Fibroblast of villous mesenchyme (primary cell): ENCODE measurements at regions not wholly inside any gene's neighbourhood (a gene's known extent, or its start where the extent isn't known, plus 50 kb on each side); places are given as distances from the start of the nearest gene placed in this dataset.

Experiments used
- DNase-seq: peaks from one replicate; pipeline ENCODE4 v3.0.0-alpha.2; 2010; ENCODE audit warnings: low read depth
- H3K4me3 ChIP-seq: 2 replicates; pipeline ENCODE4 v1.5.1; 2011; ENCODE audit warnings: low read depth, mild to moderate bottlenecking, low read length
- TF ChIP-seq, protein P1 (sequence below): IDR thresholded peaks from 2 replicates; pipeline ENCODE4 v1.5.1; 2012; ENCODE audit warnings: low read depth, mild to moderate bottlenecking, low read length; ENCODE audit not compliant: insufficient read depth

DNA sequence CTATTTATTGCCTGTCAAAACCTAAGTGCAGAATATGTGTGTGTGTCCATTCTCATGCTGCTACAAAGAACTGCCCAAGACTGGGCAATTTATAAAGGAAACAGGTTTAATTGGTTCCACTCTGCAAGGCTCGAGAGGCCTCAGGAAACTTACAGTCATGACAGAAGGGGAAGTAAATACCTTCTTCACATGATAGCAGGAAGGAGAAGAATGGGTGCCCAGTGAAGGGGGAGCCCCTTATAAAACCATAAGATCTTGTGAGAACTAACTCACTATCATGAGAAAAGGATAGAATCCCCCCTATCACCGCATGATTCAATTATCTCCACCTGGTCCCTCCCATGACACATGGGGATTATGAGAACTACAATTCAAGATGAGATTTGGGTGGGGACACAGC, 300.7 kb upstream of the SNX7 start:
- TF ChIP-seq, protein P1, sequence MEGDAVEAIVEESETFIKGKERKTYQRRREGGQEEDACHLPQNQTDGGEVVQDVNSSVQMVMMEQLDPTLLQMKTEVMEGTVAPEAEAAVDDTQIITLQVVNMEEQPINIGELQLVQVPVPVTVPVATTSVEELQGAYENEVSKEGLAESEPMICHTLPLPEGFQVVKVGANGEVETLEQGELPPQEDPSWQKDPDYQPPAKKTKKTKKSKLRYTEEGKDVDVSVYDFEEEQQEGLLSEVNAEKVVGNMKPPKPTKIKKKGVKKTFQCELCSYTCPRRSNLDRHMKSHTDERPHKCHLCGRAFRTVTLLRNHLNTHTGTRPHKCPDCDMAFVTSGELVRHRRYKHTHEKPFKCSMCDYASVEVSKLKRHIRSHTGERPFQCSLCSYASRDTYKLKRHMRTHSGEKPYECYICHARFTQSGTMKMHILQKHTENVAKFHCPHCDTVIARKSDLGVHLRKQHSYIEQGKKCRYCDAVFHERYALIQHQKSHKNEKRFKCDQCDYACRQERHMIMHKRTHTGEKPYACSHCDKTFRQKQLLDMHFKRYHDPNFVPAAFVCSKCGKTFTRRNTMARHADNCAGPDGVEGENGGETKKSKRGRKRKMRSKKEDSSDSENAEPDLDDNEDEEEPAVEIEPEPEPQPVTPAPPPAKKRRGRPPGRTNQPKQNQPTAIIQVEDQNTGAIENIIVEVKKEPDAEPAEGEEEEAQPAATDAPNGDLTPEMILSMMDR, result no peak
- no peak for DNase-seq
- H3K4me3 ChIP-seq, result no peak overlapping the region

DNA sequence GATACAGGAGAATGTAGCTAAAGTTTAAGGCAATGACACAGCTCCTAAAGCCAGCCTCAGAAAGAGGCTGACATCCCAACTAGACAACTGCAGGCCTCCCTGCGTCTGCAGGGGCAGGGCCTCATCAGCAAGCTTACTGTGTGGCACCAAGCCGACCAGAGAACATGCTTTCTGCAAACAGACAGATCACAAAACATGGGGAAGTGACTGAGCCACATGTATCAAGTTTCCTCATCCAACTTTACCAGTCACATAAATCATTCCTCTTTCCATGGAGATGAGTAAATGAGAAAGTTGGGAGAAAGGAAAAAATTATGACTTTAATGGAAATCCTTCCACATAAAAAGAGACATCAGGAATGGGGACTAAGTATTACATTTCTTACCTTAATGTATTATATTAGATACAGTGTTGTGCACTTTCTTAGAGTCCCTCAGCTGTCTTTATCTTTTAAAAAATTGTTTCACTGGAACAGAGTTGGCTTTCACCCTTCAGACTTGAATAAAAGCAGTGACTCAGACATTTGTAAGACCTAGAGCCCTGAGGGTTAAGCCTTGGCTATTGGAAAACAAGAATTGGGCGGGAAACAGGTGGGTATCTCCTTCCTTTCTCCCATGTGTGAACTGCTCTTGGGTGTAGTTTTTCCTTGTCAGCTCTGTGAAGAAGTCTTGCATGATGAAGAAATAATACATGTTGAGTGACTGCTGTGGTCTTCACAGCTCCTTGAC, 305.7 kb upstream of the SNX7 start:
- TF ChIP-seq, protein P1, result no peak
- no peak for DNase-seq
- no peak overlapping the region for H3K4me3 ChIP-seq

DNA sequence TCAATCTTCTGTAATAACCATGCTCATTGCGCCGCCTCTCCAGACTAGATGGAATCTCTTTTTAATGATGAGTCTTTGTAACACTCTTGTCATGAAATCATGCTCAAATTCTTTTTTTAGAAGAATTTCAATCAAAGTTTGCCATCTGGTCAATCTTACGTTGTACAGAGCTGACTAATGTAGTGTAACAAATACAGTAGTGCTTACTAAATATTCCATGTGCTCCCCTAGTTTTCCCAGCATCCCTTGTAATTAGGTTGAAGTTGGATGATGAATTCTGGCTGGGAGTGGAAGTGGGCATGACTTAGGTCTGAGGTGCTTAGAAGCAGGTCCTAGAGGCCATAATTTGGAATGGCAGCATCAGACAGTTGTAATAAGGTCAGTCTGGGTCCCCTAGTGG, 309.1 kb upstream of the SNX7 start:
- H3K4me3 ChIP-seq, result no peak overlapping the region
- DNase-seq, result no peak
- TF ChIP-seq, protein P1, result no peak

DNA sequence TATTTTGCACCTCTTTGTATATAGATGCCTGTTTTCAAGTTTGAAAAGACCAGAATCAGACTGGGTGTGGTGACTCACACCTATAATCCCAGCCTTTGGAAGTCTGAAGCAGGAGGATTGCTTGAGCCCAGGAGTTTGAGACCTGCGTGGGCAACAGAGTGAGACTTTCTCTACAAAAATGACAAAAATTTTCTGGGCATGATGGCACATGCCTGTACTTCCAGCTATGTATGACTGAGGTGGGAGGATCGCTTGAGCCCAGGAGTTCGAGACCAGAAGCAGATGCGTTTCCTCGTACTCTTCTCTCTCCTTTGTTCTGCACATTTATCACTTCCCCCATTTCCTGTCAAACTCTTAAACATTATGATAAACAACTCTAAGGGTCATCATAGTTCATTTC, 310.0 kb upstream of the SNX7 start:
- H3K4me3 ChIP-seq, result no peak overlapping the region
- TF ChIP-seq, protein P1, result no peak
- no peak for DNase-seq

DNA sequence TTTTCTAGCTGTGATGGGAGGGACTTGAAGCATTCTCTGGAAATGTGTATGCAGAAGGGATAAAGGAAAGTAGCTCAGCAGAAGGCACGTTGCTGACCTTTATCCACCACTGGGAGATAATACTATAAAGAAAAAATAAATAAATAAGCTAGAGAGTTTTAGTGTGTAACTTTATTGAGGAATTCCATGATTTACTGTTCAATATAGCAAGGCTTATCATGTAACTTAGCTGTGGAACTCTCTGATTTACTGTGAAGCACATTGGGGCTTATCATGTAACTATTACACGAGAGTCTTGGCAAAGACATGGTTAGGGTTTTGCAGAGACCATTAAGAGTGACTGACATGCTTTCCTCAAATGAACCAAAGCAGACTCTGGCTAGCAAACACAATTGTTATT, 316.1 kb upstream of the SNX7 start:
- no peak overlapping the region for H3K4me3 ChIP-seq
- TF ChIP-seq, protein P1, result no peak
- DNase-seq, result no peak

DNA sequence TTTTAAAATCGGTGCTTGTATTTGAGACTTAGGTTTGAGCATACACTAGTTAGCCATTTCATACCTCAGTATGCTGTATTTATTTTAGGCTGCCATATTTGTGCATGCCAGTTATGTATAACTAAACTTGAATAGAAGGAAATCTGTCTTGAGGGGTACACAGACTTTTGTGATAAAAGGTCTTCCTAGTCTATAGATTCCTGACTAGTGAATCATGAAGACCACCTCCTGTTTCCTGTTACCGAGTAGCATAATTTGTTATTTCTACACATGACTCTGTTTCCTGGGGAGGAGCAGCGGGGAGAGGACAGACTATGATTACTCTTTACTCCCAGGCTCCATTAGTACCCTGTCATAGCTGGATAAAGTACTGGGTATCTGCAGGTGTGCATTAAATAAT, 316.8 kb upstream of the SNX7 start:
- no peak overlapping the region for H3K4me3 ChIP-seq
- DNase-seq, result no peak
- TF ChIP-seq, protein P1, result no peak

DNA sequence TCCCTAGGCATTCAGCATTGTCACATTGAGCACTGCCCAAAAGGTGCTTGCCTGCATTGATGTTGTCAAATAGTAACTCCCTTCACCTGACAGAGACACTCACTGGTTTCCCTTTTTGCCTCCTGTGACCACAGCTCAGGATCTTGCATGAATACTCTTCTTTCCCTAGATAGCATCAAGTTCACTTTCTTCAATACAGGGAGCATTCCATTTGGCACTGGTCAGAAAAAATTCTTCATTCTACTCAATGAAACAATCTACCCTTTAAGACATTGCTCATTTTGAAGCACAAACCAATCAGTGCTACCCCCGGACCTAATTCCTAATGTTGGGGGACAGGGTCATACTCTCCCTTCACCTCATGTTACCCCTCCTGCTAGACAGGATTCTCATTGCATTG, 319.0 kb upstream of the SNX7 start:
- TF ChIP-seq, protein P1, result no peak
- DNase-seq, result no peak

More for the DNA sequence above, 319.0 kb upstream of the SNX7 start:
- no peak overlapping the region for H3K4me3 ChIP-seq
